ENCODE measurements at regions not wholly inside any gene's neighbourhood (a gene's known extent, or its start where the extent isn't known, plus 50 kb on each side); places are given as distances from the start of the nearest gene placed in this dataset.

- TF ChIP-seq POLR2A (IDR thresholded peaks at IDR 0.05; ENCODE audit: low read length), result peak; percentile 100
- peak; percentile 61 for TF ChIP-seq GATA1 (IDR thresholded peaks at IDR 0.05; ENCODE audit: low read depth, low read length)
Measured at GRCh38 chr6:26285143-26286134, 79.6 kb upstream of the BTN3A2 start.
